ENCODE measurements at regions not wholly inside any gene's neighbourhood (a gene's known extent, or its start where the extent isn't known, plus 50 kb on each side); places are given as distances from the start of the nearest gene placed in this dataset.
"Not testable (repeated sequence)": the region's sequence is repeated elsewhere in the genome, so short reads cannot be mapped to it uniquely, and the experiment has no call there.

- DNase-seq: no peak
Observed at GRCh38 chr10:29879862-29880261, 179.5 kb downstream of the JCAD start.

DNA sequence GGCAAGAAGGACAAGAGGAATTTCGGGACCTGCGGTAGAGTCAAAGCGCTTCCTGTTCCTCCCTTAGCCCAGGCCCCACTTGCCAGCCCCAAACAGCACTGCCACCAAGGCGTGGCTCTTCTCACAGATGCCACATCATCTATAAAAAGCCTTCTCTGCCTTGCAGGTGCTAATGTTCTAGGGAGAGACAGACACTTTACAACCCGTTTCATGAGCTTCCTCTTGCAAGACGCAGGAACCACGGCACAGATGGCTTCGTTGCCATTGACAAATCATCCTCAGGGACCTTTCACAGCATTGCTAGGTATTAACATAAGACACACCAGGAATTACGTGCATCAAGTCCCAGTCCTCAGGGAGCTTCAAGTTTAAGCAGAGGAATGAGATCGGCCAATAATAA lies 180.9 kb downstream of the JCAD start:
- no peak for DNase-seq

- DNase-seq: no peak
Observed at GRCh38 chr10:29877793-29878491, 181.4 kb downstream of the JCAD start.

DNA sequence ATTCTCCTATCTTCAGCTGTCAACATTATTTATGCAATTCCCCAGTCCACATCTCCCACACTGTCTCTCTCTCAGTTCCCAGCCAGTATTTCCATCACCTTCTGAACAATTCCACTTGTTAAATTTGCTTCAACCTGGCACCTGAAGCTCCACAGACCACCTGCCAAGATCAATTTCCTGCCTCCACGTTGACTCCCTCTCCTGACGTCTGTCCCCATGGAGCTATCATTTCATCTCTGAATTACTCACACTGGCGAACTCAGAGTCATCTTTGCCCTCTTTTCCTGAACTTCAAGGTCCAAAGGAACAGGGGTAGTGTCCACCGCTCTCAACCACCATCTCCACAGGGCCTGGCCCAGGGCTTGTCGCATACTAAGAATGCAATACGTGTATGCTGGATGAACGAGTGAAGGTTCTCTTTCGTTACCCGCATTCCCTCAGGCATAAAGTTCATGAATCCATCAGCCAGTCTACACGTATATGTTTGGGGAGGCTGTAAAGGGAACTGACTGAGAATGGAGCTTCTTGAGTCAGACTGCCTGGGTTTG lies 183.3 kb downstream of the JCAD start:
- no peak for DNase-seq

DNA sequence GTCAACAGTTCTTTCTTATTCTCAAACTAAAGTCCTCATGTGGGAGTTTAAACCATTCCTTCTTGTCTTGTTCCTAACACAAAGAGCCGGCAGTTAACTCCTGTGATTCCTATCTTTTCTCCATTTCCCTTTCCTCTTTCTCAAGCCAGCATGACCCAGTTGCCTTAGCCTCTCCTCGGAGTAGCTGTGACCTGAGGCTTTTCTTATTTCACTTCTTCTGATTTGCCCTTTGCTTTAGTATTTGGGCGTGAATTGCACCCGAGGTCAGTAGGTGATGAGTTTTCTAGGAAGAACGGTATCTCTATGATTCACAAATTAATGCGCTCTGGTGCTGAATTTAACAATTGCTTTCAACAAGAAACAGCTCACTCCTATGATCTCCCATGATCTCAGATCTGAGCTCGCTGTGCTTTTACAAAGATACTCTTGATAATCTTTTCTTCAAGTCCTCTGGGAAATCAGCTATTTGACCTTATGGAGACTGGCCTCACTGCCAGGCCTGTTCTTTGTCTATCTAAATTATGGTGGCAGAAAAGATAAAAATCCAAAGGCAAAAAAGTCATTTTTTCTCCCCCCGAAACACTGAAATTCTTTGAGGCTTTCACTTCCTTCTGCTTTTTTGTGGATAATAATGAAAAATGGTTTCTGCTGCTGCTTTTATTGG lies 184.6 kb downstream of the JCAD start:
- DNase-seq: no peak

- DNase-seq: no peak
Observed at GRCh38 chr10:29873941-29874484, 185.4 kb downstream of the JCAD start.

DNA sequence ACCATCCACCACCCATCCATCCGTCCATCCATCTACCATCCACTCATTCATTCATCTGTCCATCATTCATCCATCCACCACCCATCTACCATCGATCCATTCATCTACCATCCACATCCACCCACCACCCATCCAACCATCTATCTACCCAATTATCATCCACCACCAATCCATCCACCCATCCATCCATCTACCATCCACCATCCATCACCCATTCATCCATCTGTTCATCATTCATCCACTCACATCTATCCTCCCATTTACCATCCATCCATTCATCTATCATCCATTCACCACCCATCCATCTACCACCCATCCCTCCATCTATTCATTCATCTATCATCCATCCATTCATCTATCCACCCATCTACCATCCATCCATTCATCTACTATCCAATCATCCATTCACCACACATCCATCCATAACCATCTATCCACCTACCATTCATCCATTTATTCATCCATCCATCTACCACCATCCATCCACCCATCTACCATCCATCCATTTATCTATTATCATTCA lies 188.8 kb downstream of the JCAD start:
- no peak for DNase-seq

- no peak for DNase-seq
Observed at GRCh38 chr10:29869593-29869992, 189.8 kb downstream of the JCAD start.

- DNase-seq: no peak
Observed at GRCh38 chr10:29866356-29866755, 193.0 kb downstream of the JCAD start.

DNA sequence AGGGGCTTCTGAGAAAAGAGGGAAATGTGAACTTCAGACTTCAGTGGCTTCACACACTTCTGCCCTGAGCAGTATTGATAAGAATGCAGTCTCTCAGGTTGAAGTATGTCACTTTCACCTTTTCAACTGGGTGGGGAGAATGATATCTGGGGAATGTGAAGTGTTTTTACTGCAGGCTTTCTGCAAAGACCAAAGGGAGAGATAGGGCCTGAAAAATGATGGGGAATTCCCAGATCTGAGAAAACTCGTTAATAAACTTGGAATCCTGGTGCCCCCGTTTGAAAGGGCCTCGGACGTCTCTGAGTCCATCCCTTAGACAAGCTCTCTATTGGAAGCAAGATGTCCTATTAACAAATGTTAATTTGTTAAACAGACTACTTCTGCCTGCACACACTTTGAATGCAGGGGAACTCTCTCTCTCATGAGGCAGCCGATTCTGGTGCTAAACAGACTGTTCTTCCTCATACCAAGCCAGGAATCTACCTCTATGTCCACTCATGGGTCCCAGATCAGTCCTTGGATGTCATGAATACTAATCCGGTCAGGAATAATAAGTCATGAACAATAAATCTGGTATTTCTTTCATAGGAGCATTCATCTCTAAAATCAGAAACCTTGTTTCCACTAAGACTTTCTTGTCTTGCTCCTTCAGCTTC lies 193.6 kb downstream of the JCAD start:
- DNase-seq: no peak

DNA sequence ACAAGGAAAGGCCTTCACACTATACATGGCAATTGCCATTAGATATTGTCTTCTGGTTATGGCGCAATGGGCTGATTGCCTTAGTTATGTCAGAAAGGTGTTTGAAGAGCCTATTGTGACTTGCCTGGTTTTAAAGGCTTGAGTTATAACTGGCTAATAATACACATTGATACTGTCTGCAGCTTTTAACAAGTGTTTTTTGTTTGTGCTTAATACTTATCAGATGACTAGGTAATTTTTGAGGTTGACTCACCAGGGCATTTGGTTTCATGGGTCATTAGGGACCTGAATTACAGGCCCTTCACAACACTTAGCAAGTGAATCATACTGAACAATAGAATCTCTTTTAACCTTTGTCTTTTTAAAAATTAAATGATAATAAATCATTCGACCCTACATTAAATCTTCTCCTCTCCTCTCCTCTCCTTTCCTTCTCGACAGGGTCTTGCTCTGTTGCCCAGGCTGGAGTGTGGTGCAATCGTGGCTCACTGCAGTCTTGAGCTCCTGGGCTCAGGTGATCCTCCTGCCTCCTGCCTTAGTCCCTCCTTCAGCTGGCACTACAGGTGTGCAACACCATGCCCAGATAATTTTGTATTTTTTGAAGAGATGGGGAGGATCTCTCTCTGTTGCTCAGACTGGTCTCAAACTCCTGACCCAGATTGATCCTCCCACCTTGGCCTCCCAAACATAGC lies 196.3 kb downstream of the JCAD start:
- no peak for DNase-seq

DNA sequence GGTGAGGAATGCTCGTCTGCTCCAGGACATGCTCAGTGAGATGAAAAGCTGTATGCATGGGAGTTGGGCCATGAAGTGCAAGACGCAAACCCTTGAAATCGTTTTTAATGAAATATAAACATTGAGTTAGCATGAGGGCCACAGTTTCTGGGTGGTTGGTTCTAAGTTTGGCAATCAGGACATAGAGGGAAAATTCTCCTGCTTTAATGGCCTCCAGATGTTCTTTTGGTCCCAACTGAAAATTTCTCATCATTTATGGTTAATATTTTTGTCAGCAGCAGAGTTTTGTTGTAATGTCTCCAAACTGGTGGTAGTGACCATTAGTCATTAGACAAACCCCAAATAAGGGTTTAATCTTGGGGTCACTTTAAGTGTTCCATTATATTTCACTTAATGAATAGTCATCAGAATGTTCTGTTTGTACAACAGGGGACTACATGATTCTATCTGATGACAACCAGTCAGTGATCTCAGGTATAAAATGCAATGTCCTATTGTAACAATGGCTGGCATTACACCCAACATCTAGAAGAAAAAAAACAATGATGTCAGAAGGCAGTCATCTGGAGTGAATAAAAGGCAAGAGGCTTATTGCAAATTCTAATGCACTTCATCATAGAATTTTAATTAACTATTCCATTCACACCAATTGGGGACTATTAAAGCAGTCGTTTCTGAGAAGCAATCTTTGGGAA lies 197.4 kb downstream of the JCAD start:
- no peak for DNase-seq

DNA sequence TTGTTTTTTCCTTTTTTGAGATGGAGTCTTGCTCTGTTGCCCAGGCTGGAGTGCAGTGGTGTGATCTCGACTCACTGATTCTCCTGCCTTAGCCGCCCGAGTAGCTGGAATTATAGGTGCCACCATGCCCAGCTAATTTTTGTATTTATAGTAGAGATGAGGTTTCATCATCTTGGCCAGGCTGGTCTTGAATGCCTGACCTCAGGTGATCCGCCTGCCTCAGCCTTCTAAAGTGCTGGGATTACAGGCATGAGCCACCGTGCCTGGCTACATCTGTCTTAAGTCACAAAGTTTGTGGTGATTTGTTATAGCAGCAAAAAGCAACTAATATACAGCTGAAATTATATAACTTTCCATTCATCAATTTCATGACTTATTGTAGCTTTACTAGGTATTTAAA lies 198.2 kb downstream of the JCAD start:
- DNase-seq: not testable (repeated sequence)

DNA sequence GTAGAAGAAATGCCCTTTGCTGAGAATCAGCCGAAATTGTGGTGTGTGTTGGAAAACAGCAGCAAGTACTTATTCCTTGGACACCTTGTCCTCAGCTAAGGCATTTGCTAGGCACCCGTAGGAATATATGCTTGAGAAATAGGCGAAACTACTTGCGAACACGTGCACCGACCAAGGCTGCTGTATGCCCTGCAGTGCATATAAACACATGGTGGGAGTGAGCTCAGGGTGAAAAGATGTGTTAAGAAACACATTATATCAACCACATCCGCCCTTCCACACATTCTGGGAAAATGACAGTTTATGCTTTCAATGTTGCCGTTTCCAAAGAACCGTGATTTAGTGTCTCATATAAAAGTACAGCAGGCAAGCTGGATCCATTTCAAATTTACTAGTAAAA lies 199.2 kb downstream of the JCAD start:
- DNase-seq: no peak

DNA sequence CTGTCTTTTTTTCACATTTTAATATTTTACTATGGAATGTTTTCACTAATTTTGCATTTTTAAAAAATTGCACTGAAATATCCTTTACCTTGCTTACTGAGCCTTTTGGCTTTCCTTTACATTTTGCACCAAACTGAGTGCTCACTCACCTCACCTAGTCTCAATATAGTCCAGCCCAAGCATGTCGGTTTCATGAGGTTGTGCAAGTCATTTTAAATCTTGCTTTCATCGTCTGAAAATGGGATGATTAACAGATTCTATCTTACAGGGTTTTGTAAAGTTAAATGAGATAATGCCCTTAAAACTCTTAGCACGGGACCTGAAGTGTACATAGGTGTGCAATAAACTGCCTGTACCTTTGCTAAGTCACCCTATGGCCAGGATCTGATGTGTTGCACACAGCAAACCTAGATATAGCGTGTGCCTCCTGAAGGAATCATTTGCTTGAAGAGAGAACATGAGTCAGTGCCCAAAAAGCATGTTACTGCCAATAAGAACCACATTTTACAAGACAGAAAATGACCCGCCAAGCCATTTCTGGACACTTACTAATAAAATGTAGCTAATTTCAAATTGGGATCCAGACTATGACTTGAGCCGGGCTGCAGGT lies 199.8 kb downstream of the JCAD start:
- DNase-seq: no peak

GRCh38 chr10:29858702-29859267 lies 200.6 kb downstream of the JCAD start:
- no peak for DNase-seq

DNA sequence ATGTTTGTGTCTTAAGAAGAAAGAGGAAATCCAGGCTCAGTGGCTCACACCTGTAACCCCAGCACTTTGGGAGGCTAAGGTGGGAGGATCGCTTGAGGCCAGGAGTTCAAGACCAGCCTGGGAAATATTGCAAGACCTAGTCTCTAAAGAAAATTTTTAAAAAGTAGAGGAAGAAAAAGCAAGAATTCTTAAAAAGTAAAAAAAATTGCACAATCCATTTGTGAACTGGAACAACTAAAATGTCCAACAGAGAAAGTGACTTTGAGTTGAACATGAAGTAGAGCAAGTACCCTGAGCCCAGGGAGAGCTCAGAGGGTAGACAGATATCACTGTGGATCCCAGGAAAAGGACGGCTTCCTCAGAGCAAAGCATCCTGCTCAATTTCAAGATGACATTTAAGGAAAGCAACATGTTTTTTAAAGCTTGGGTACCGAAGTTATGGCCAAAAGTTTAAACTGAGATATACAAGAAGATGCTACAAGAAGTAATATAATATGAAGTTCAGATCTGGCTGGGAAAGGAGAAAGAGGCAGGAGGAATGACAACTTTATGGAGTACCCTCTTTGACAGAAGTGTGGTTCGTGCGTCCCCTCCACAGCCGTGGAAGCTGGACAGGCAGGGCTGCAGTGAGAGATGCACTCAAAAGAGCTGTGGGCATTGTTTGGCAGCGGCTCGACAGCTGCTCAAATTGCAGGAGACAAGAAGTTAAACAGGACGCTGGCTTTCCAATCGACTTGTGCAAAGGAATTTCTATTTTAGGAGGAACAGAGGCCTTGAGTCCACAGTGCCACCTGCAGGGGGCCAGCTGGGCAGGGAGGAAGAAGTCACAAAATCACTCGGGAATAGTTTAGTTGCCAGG lies 201.3 kb downstream of the JCAD start:
- no peak for DNase-seq

GRCh38 chr10:29856295-29856694 lies 203.1 kb downstream of the JCAD start:
- DNase-seq: no peak

- DNase-seq: no peak
Observed at GRCh38 chr10:29853913-29854312, 205.5 kb downstream of the JCAD start.

- no peak for DNase-seq
Observed at GRCh38 chr10:29851241-29851640, 208.1 kb downstream of the JCAD start.

Measured in CD4-positive, alpha-beta T cell treated with Interleukin-6 for 4 hours (primary cell).